IMR-90 (cell line): ENCODE measurements at regions not wholly inside any gene's neighbourhood (a gene's known extent, or its start where the extent isn't known, plus 50 kb on each side); places are given as distances from the start of the nearest gene placed in this dataset.
A peak's percentile ranks its signal among the peaks of the same experiment; 100 is the strongest.

Source experiments
- ATAC-seq: fragments of 200-7000 bp; cut with Tn5 transposase; 2 replicates; pipeline ENCODE4 v1.9.1; 2020; ENCODE audit warnings: low read depth, mild to moderate bottlenecking, moderate library complexity
- BruUV-seq: library from RNA; stranded (reverse); fragments of 400-500 nt; replicated peaks from 2 replicates; lab custom pipeline; 2021; lab: Mats Ljungman, UMichigan
- CTCF ChIA-PET: fragments of 300-600 bp; formaldehyde crosslinking; extraction: SDS; loops from one replicate; lab custom pipeline; 2021; ENCODE audit warnings: antibody characterized with exemption; lab: Yijun Ruan, JAX
- POLR2A ChIA-PET: fragments of 300-600 bp; sonication (Branson Sonifier 250); formaldehyde crosslinking; loops from one replicate; lab custom pipeline; 2022; ENCODE audit warnings: antibody characterized with exemption; ENCODE audit not compliant: unreplicated experiment; lab: Charles Lee
- DNase-seq: peaks from one replicate; pipeline ENCODE4 v3.0.0; 2013
- H2AFZ ChIP-seq: replicated peaks from 2 replicates; pipeline ENCODE3; 2013; ENCODE audit warnings: low read length, mild to moderate bottlenecking; ENCODE audit not compliant: poor library complexity
- H2AK5ac ChIP-seq: 2 replicates; pipeline ENCODE4 v1.6.1; 2013; ENCODE audit warnings: low read depth, low read length, inconsistent platforms
- H2AK9ac ChIP-seq: replicated peaks from 2 replicates; pipeline ENCODE3; 2013; ENCODE audit warnings: mild to moderate bottlenecking, low read depth, low read length, moderate library complexity; ENCODE audit not compliant: poor library complexity
- H2BK120ac ChIP-seq: 2 replicates; pipeline ENCODE4 v1.6.1; 2013; ENCODE audit warnings: low read depth, low read length, inconsistent platforms
- H2BK15ac ChIP-seq: 3 replicates; pipeline ENCODE4 v1.6.1; 2013; ENCODE audit warnings: low read depth, low read length, inconsistent platforms
- H2BK20ac ChIP-seq: 2 replicates; pipeline ENCODE4 v1.6.1; 2013; ENCODE audit warnings: low read depth, mild to moderate bottlenecking, inconsistent platforms, low read length, moderate library complexity
- H2BK5ac ChIP-seq: 2 replicates; pipeline ENCODE4 v1.6.1; 2013; ENCODE audit warnings: mild to moderate bottlenecking, low read depth, low read length, inconsistent platforms; ENCODE audit not compliant: poor library complexity, severe bottlenecking
- H3K14ac ChIP-seq: replicated peaks from 2 replicates; pipeline ENCODE4 v1.6.1; 2013; ENCODE audit warnings: low read depth, low read length, inconsistent platforms
- H3K18ac ChIP-seq: 2 replicates; pipeline ENCODE4 v1.6.1; 2013; ENCODE audit warnings: low read depth, low read length, control low read depth
- H3K23ac ChIP-seq: 2 replicates; pipeline ENCODE4 v1.6.1; 2013; ENCODE audit warnings: low read depth, low read length, inconsistent platforms
- H3K27ac ChIP-seq: 2 replicates; pipeline ENCODE4 v1.5.1; 2013; ENCODE audit warnings: mild to moderate bottlenecking, control low read depth, low read length; ENCODE audit not compliant: insufficient read depth
- H3K27me3 ChIP-seq: 2 replicates; pipeline ENCODE4 v1.6.1; 2013; ENCODE audit warnings: low read length; ENCODE audit not compliant: control insufficient read depth, insufficient read depth
- H3K36me3 ChIP-seq: 2 replicates; pipeline ENCODE4 v1.6.1; 2013; ENCODE audit warnings: low read length, mixed read lengths; ENCODE audit not compliant: control insufficient read depth, insufficient read depth
- H3K4ac ChIP-seq: 2 replicates; pipeline ENCODE4 v1.6.1; 2013; ENCODE audit warnings: low read depth, low read length, inconsistent platforms
- H3K4me1 ChIP-seq: 2 replicates; pipeline ENCODE4 v1.6.1; 2013; ENCODE audit warnings: low read length, mixed read lengths; ENCODE audit not compliant: control insufficient read depth, insufficient read depth
- H3K4me2 ChIP-seq: 2 replicates; pipeline ENCODE4 v1.6.1; 2013; ENCODE audit warnings: low read depth, mild to moderate bottlenecking, control low read depth, low read length, moderate library complexity
- H3K4me3 ChIP-seq: 2 replicates; pipeline ENCODE4 v1.5.1; 2013; ENCODE audit warnings: low read depth, mild to moderate bottlenecking, control low read depth, low read length, moderate library complexity; ENCODE audit not compliant: insufficient read depth
- H3K56ac ChIP-seq: 2 replicates; pipeline ENCODE4 v1.6.1; 2013; ENCODE audit warnings: low read length, inconsistent platforms; ENCODE audit not compliant: insufficient read depth; ENCODE audit errors: extremely low read depth
- H3K79me1 ChIP-seq, 2 experiments: 2 replicates each; pipeline ENCODE4 v1.6.1; 2013; ENCODE audit warnings: low read length in 2 of 2, inconsistent platforms in 1 of 2, low read depth in 1 of 2
- H3K9ac ChIP-seq: 2 replicates; pipeline ENCODE4 v1.6.1; 2013; ENCODE audit warnings: low read depth, low read length, control low read depth
- H3K9me1 ChIP-seq: 2 replicates; pipeline ENCODE4 v1.6.1; 2013; ENCODE audit warnings: low read length, inconsistent platforms; ENCODE audit not compliant: insufficient read depth
- H3K9me3 ChIP-seq: 2 replicates; pipeline ENCODE4 v1.6.1; 2013; ENCODE audit warnings: low read length; ENCODE audit not compliant: control insufficient read depth, insufficient read depth
- H4K20me1 ChIP-seq: 2 replicates; pipeline ENCODE4 v1.6.1; 2013; ENCODE audit warnings: low read length, inconsistent platforms; ENCODE audit not compliant: insufficient read depth
- H4K5ac ChIP-seq: 2 replicates; pipeline ENCODE4 v1.6.1; 2013; ENCODE audit warnings: mild to moderate bottlenecking, low read depth, low read length, control low read depth
- H4K8ac ChIP-seq, 2 experiments: 2 replicates each; pipeline ENCODE4 v1.6.1; 2013; ENCODE audit warnings: low read depth in 2 of 2, low read length in 2 of 2, control low read depth in 1 of 2, inconsistent platforms in 1 of 2
- H4K91ac ChIP-seq: 2 replicates; pipeline ENCODE4 v1.6.1; 2013; ENCODE audit warnings: low read depth, low read length, inconsistent platforms; ENCODE audit not compliant: insufficient read depth
- MAFK ChIP-seq: IDR thresholded peaks from 2 replicates; pipeline ENCODE4 v1.6.1; 2012; ENCODE audit warnings: low read depth, low read length, improper control_type of control experiment
- RCOR1 ChIP-seq: IDR thresholded peaks from 2 replicates; pipeline ENCODE4 v1.6.1; 2012; ENCODE audit warnings: mild to moderate bottlenecking, low read length, improper control_type of control experiment; ENCODE audit not compliant: insufficient replicate concordance
- WGBS, 2 experiments: methylation state at CpG; one replicate each; pipeline versions ENCODE4 v1.1.5 to v1.1.7; 2013; ENCODE audit warnings: missing lambda C conversion rate in 2 of 2; ENCODE audit not compliant: insufficient read length in 1 of 2; ENCODE audit errors: extremely low coverage in 2 of 2; 5-methylcytosine and 5-hydroxymethylcytosine counted together
- dilution Hi-C: fragments of 300-500 bp; cut with HindIII; formaldehyde crosslinking; loops from one replicate; pipeline ENCODE4 v1.14.3; 2018; ENCODE audit warnings: low sequenced_read_pairs; ENCODE audit not compliant: unreplicated experiment
- in situ Hi-C: fragments of 300-500 bp; cut with MboI; formaldehyde crosslinking; loops from 3 replicates; pipeline ENCODE4 v1.14.3; 2019; ENCODE audit warnings: low sequenced_read_pairs, inconsistent platforms, mixed read lengths
- intact Hi-C: fragments of 100-400 bp; cut with micrococcal nuclease; formaldehyde crosslinking; loops from 2 replicates; pipeline ENCODE4 v1.10.0; 2022

- H2BK20ac ChIP-seq, result no peak overlapping the region
- no peak overlapping the region for H3K14ac ChIP-seq
- H3K27ac ChIP-seq, result no peak overlapping the region
- no TSS peak for BruUV-seq
- intact Hi-C loops, result no loop called here
- H2AK9ac ChIP-seq, result no peak overlapping the region
- H3K9me3 ChIP-seq, result peaks cover 12% of the 10 kb centered on the region
- no peak overlapping the region for H2AFZ ChIP-seq
- no peak overlapping the region for H3K23ac ChIP-seq
- H2BK5ac ChIP-seq, result no peak overlapping the region
- no peak overlapping the region for H4K5ac ChIP-seq
- H2AK5ac ChIP-seq, result no peak overlapping the region
- no peak overlapping the region for H4K8ac ChIP-seq
- dilution Hi-C loops, result no loop called here
- H2BK15ac ChIP-seq, result no peak overlapping the region
- no peak overlapping the region for H3K56ac ChIP-seq
- H3K4me3 ChIP-seq, result no peak overlapping the region
- H4K91ac ChIP-seq, result no peak overlapping the region
- ATAC-seq (no peak), DNase-seq (no peak)
- H3K36me3 ChIP-seq, result no peaks in the 10 kb centered on the region
- H2BK120ac ChIP-seq, result no peak overlapping the region
- H3K4me2 ChIP-seq, result no peak overlapping the region
- no peak overlapping the region for H3K9ac ChIP-seq
- no peaks in the 10 kb centered on the region for H3K9me1 ChIP-seq
- WGBS, 2 experiments, result no CpG with 5 or more reads among the region's 2 CpGs
- no peak overlapping the region for H3K4ac ChIP-seq
- H4K20me1 ChIP-seq, result no peaks in the 10 kb centered on the region
- no peaks in the 10 kb centered on the region for H3K79me1 ChIP-seq
- H3K27me3 ChIP-seq, result no peaks in the 10 kb centered on the region
- in situ Hi-C loops, result no loop called here
- TF ChIP-seq RCOR1 (no peak), MAFK (peak; percentile 70)
- no peak overlapping the region for H3K18ac ChIP-seq
- ChIA-PET CTCF (no interaction called here), POLR2A (no interaction called here)
- H3K4me1 ChIP-seq, result no peaks in the 10 kb centered on the region
These were observed 61.1 kb upstream of the UNC13C start for GRCh38 chr15:53917109-53917508.
